Thymus (tissue), 11 donors: ENCODE measurements at regions not wholly inside any gene's neighbourhood (a gene's known extent, or its start where the extent isn't known, plus 50 kb on each side); places are given as distances from the start of the nearest gene placed in this dataset.

Experiments
- DNase-seq, 9 donors: peaks; one replicate each; pipeline ENCODE4 v3.0.0-alpha.2; 2013; ENCODE audit warnings: low spot score in 9 of 9, low read depth in 6 of 9, missing footprints in 1 of 9
- H3K27ac ChIP-seq, 2 donors: one replicate each; pipeline ENCODE4 v1.5.1; 2013; ENCODE audit warnings: control low read depth in 1 of 2, low read depth in 1 of 2, low read length in 1 of 2, mild to moderate bottlenecking in 1 of 2, moderate library complexity in 1 of 2
- H3K27me3 ChIP-seq, 2 donors: one replicate each; pipeline ENCODE4 v1.5.1; 2013; ENCODE audit warnings: low read length in 1 of 2; ENCODE audit not compliant: control insufficient read depth in 2 of 2, insufficient read depth in 1 of 2
- H3K36me3 ChIP-seq, 2 donors: one replicate each; pipeline ENCODE4 v1.5.1; 2013; ENCODE audit warnings: low read length in 1 of 2, mild to moderate bottlenecking in 1 of 2, moderate library complexity in 1 of 2; ENCODE audit not compliant: control insufficient read depth in 2 of 2, insufficient read depth in 2 of 2
- H3K4me1 ChIP-seq, 2 donors: one replicate each; pipeline ENCODE4 v1.5.1; 2013; ENCODE audit warnings: low read length in 2 of 2; ENCODE audit not compliant: control insufficient read depth in 2 of 2, insufficient read depth in 2 of 2
- H3K4me3 ChIP-seq, 2 donors: one replicate each; pipeline ENCODE4 v1.5.1; 2013; ENCODE audit warnings: low read length in 2 of 2, control low read depth in 1 of 2, mild to moderate bottlenecking in 1 of 2
- H3K9me3 ChIP-seq, 2 donors: one replicate each; pipeline ENCODE4 v1.5.1; 2013; ENCODE audit warnings: low read length in 1 of 2, mild to moderate bottlenecking in 1 of 2; ENCODE audit not compliant: control insufficient read depth in 2 of 2, insufficient read depth in 1 of 2
- WGBS: extraction: QIAGEN DNeasy Blood & Tissue Kit; methylation state at CpG from one replicate; pipeline ENCODE4 v1.1.7; 2013; 5-methylcytosine and 5-hydroxymethylcytosine counted together
- donor health status: healthy.

GRCh38 chr17:53722407-53722806 lies 100.3 kb upstream of the KIF2B start:
- Histone ChIP-seq H3K4me3 (no peak overlapping the region), H3K27ac (no peak overlapping the region), H3K36me3 (no peaks in the 10 kb centered on the region), H3K27me3 (no peaks in the 10 kb centered on the region), H3K4me1 (no peaks in the 10 kb centered on the region), H3K9me3 (peaks cover 0 to 9% of the 10 kb centered on the region in 2 donors)
- 88% methylated on average over 2 of the region's 2 CpGs for WGBS
- no peak for DNase-seq

DNA sequence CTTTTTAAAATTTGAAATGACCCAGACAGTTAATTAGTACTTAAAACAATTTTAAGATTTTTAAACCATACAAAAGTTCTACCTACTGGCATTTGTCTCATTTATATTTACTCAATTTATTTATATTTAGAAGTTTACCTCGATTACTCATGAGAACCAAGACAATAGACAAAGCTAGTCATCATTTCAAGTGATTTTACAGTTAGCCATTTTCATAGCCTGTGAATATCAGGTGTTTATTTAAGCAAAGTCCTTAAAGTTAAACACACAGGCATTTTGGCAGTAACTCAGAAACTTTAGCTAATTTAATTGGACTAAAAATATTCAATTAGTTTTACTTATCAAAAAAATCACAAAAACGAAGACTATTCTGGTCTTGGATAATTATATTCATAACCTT lies 101.6 kb upstream of the KIF2B start:
- Histone ChIP-seq H3K4me3 (no peak overlapping the region), H3K27ac (no peak overlapping the region), H3K9me3 (peaks cover 0 to 5% of the 10 kb centered on the region in 2 donors), H3K36me3 (no peaks in the 10 kb centered on the region), H3K27me3 (no peaks in the 10 kb centered on the region), H3K4me1 (no peaks in the 10 kb centered on the region)
- no peak for DNase-seq
- 72% methylated on average over 2 of the region's 2 CpGs for WGBS

DNA sequence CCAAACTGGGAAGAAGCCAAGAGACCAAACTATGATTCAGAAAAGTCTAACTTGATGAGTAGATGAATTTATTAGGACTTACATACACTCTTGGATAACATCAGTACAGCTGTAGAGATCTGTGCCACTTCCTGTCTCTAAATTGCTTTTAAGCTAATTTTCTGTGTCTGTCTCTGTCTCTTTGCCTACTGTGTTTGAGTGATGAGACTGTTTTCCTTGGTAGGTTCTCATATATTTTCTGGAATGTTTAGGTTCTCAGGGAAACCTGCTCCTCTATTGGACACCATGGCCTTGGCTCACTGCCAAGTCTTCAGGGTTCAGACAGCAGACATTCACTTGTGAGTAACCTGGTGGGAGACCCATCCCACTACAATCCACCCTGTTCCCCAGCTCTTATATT lies 103.5 kb upstream of the KIF2B start:
- Histone ChIP-seq H3K9me3 (peaks cover 0 to 5% of the 10 kb centered on the region in 2 donors), H3K4me3 (no peak overlapping the region), H3K4me1 (no peaks in the 10 kb centered on the region), H3K27ac (no peak overlapping the region), H3K27me3 (no peaks in the 10 kb centered on the region), H3K36me3 (no peaks in the 10 kb centered on the region)
- DNase-seq, result no peak

DNA sequence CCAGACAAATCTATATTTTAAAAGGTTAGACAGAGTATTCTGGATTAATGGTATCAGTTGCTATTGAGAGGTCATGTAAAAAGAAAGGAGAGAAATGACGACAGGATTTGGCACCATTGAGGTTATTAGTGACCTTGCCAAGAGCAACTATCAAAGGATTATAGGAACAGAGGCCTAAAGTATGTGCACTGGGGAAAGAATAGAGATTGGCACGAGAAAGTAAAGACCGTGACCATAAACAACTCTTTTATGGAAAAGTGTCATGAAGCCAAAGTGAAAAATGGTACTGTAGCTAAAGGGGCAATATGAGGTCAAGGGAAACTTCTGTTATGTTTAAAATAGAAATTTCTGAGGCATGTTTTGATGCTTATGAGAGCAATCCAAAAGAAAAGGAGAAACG lies 115.2 kb upstream of the KIF2B start:
- Histone ChIP-seq H3K4me3 (no peak overlapping the region), H3K9me3 (no peaks in the 10 kb centered on the region), H3K27me3 (no peaks in the 10 kb centered on the region), H3K4me1 (no peaks in the 10 kb centered on the region), H3K36me3 (no peaks in the 10 kb centered on the region), H3K27ac (no peak overlapping the region)
- no peak for DNase-seq
- 91% methylated on average over 4 of the region's 4 CpGs for WGBS

DNA sequence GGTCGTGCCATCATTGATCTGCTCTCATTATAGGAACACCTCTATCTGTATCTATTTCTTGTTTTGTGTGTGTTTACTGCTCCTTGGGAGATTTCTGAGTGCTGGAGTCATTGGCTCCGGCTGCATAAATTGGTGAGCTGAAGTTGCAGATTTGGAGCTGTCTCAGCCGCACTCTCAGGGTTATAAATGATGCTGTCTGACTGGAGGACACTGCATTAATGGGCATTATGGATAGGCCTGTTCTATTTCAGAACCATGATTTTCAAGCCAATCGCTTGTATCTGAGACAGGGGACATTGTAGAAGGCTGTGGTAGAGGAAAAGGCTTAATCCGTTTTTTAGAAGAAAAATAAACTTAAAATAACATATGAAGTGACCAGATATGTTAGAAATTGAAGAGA lies 126.4 kb upstream of the KIF2B start:
- H3K36me3 ChIP-seq, result no peaks in the 10 kb centered on the region
- no peak for DNase-seq
- H3K4me1 ChIP-seq, result no peaks in the 10 kb centered on the region
- no peaks in the 10 kb centered on the region for H3K9me3 ChIP-seq
- H3K27me3 ChIP-seq, result no peaks in the 10 kb centered on the region
- 86% methylated on average over 5 of the region's 5 CpGs for WGBS
- no peak overlapping the region for H3K4me3 ChIP-seq
- H3K27ac ChIP-seq, result no peak overlapping the region

DNA sequence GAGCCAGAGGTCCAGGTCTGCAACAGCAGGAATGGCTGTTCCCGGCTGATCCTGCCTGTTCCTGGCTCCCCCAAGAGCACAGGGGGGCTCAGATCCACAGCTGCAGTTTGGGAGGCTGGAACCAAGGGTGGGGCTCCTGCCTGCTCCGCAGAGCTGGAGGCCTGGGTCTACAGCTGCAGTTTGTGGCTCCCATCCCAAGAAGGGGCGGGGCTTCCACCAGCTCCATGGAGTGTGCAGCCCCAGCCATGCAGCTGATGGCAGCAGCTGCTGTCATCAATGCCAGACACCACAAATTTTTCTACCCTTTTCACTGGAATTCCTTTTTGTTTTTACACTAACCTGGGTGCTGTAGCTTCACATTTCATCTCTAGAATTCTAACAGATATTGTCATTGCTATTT lies 135.4 kb upstream of the KIF2B start:
- no peaks in the 10 kb centered on the region for H3K27me3 ChIP-seq
- WGBS, result 84% methylated on average over 3 of the region's 3 CpGs
- H3K9me3 ChIP-seq, result peaks cover 3 to 15% of the 10 kb centered on the region in 2 donors
- no peak for DNase-seq
- no peaks in the 10 kb centered on the region for H3K36me3 ChIP-seq
- no peak overlapping the region for H3K27ac ChIP-seq
- no peak overlapping the region for H3K4me3 ChIP-seq
- H3K4me1 ChIP-seq, result no peaks in the 10 kb centered on the region

DNA sequence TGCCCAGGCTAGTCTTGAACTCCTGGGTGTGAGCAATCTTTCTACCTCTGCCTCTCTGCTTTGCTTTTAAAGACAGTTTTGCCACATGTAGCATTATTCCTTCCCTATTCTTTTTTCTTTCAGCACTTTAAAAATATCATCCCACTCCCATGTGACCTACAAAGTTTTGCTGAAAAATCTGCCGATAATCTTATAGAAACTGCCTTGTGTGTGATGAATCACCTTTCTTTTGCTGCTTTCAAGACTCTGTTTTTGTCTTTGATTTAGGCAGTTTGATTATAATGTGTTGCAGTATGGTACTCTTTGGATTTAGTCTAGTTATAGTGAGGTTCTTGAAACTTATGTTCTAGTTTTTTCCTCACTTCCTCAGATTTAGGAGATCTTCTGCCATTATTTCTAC lies 142.0 kb upstream of the KIF2B start:
- H3K36me3 ChIP-seq, result no peaks in the 10 kb centered on the region
- WGBS, result 95% methylated on average over 1 of the region's 1 CpG
- no peak overlapping the region for H3K4me3 ChIP-seq
- no peaks in the 10 kb centered on the region for H3K9me3 ChIP-seq
- no peaks in the 10 kb centered on the region for H3K4me1 ChIP-seq
- no peak for DNase-seq
- H3K27ac ChIP-seq, result no peak overlapping the region
- H3K27me3 ChIP-seq, result no peaks in the 10 kb centered on the region

DNA sequence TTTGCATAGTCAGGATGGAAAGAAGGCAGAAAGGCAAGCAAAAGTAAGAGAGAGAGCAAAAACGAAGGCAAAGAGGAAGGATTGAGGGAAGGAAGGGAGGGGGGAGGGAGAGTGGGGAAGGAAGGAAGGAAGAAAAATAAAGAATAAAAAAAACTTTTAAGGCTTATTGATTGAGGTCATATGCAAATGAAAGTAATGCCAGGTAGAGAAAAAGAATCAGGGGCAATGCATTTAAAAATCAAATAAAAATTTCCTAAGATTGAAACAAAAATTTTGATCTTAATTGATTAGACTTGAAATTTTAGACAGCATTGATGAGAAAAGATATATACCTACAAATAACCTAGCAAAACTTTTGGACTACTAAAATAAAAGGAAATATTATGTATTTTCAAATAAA lies 153.9 kb upstream of the KIF2B start:
- Histone ChIP-seq H3K4me1 (no peaks in the 10 kb centered on the region), H3K9me3 (peaks cover 0 to 4% of the 10 kb centered on the region in 2 donors), H3K27ac (no peak overlapping the region), H3K36me3 (no peaks in the 10 kb centered on the region), H3K27me3 (no peaks in the 10 kb centered on the region), H3K4me3 (no peak overlapping the region)
- 80% methylated on average over 1 of the region's 1 CpG for WGBS
- no peak for DNase-seq

DNA sequence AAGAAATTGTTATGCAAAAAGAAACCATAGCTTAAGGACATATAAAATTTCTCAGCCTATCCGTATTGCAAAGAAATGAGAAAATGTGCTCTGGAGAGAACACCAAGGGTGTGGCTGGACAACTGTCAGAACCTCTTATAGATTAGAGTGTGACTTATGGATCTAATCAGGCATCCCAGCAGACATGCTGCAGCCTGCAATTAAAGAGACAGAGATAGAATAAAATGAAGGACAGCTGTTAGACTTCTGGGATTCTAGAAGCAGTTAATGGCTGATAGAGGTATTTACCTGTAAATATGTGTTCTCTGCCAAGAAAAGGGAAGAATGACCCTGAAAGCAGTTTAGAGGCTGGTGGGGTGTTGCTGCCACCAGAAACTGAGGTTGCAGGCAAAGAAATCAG lies 160.1 kb upstream of the KIF2B start:
- H3K4me1 ChIP-seq, result no peaks in the 10 kb centered on the region
- H3K27me3 ChIP-seq, result no peaks in the 10 kb centered on the region
- peaks cover 1 to 4% of the 10 kb centered on the region in 2 donors for H3K9me3 ChIP-seq
- no peaks in the 10 kb centered on the region for H3K36me3 ChIP-seq
- WGBS, result 96% methylated on average over 1 of the region's 1 CpG
- DNase-seq, result no peak
- H3K27ac ChIP-seq, result no peak overlapping the region
- no peak overlapping the region for H3K4me3 ChIP-seq

GRCh38 chr17:53659181-53659580 lies 163.5 kb upstream of the KIF2B start:
- no peaks in the 10 kb centered on the region for H3K27me3 ChIP-seq
- H3K4me1 ChIP-seq, result no peaks in the 10 kb centered on the region
- no peaks in the 10 kb centered on the region for H3K36me3 ChIP-seq
- DNase-seq, result no peak
- 67% methylated on average over 1 of the region's 1 CpG for WGBS
- peaks cover 0 to 1% of the 10 kb centered on the region in 2 donors for H3K9me3 ChIP-seq
- H3K4me3 ChIP-seq, result no peak overlapping the region
- no peak overlapping the region for H3K27ac ChIP-seq
